ENCODE measurements at regions not wholly inside any gene's neighbourhood (a gene's known extent, or its start where the extent isn't known, plus 50 kb on each side); places are given as distances from the start of the nearest gene placed in this dataset.

- H3K27ac Mint-ChIP-seq, result no peak overlapping the region
- no peak for TF ChIP-seq CTCF (IDR thresholded peaks at IDR 0.05; ENCODE audit: unreplicated experiment in 3 of 3)
- H3K9me3 Mint-ChIP-seq, result no peaks in the 10 kb centered on the region
- H3K4me3 Mint-ChIP-seq, result no peak overlapping the region
- peaks cover 17% of the 10 kb centered on the region for H3K4me1 Mint-ChIP-seq
- peaks cover 10% of the 10 kb centered on the region for H3K27me3 Mint-ChIP-seq (ENCODE audit: low read depth)
- no peaks in the 10 kb centered on the region for H3K36me3 Mint-ChIP-seq (ENCODE audit: low read depth)
These were observed 70.8 kb upstream of the FOXC1 start for GRCh38 chr6:1538810-1539478.

GRCh38 chr6:1540864-1541521, 68.7 kb upstream of the FOXC1 start:
- Mint-ChIP-seq H3K4me1 (peaks cover 17% of the 10 kb centered on the region), H3K4me3 (no peak overlapping the region), H3K27ac (no peak overlapping the region), H3K36me3 (ENCODE audit: low read depth) (no peaks in the 10 kb centered on the region), H3K9me3 (peaks cover 3% of the 10 kb centered on the region), H3K27me3 (ENCODE audit: low read depth) (peaks cover 11% of the 10 kb centered on the region)
- no peak for TF ChIP-seq CTCF (IDR thresholded peaks at IDR 0.05; ENCODE audit: unreplicated experiment in 3 of 3)

GRCh38 chr6:1542335-1542734, 67.4 kb upstream of the FOXC1 start:
- no peak overlapping the region for H3K27ac Mint-ChIP-seq
- H3K4me3 Mint-ChIP-seq, result no peak overlapping the region
- TF ChIP-seq CTCF (IDR thresholded peaks at IDR 0.05; ENCODE audit: unreplicated experiment in 3 of 3), result no peak
- H3K4me1 Mint-ChIP-seq, result peaks cover 17% of the 10 kb centered on the region
- H3K27me3 Mint-ChIP-seq (ENCODE audit: low read depth), result peaks cover 11% of the 10 kb centered on the region
- H3K36me3 Mint-ChIP-seq (ENCODE audit: low read depth), result no peaks in the 10 kb centered on the region
- H3K9me3 Mint-ChIP-seq, result peaks cover 3% of the 10 kb centered on the region

GRCh38 chr6:1542764-1543163, 67.0 kb upstream of the FOXC1 start:
- Mint-ChIP-seq H3K4me3 (no peak overlapping the region), H3K36me3 (ENCODE audit: low read depth) (no peaks in the 10 kb centered on the region), H3K9me3 (peaks cover 3% of the 10 kb centered on the region), H3K27me3 (ENCODE audit: low read depth) (peaks cover 12% of the 10 kb centered on the region), H3K4me1 (peaks cover 17% of the 10 kb centered on the region), H3K27ac (no peak overlapping the region)
- no peak for TF ChIP-seq CTCF (IDR thresholded peaks at IDR 0.05; ENCODE audit: unreplicated experiment in 3 of 3)

GRCh38 chr6:1544000-1544399, 65.7 kb upstream of the FOXC1 start:
- peaks cover 18% of the 10 kb centered on the region for H3K27me3 Mint-ChIP-seq (ENCODE audit: low read depth)
- no peak overlapping the region for H3K4me3 Mint-ChIP-seq
- no peak for TF ChIP-seq CTCF (IDR thresholded peaks at IDR 0.05; ENCODE audit: unreplicated experiment in 3 of 3)
- H3K4me1 Mint-ChIP-seq, result peaks cover 7% of the 10 kb centered on the region
- H3K36me3 Mint-ChIP-seq (ENCODE audit: low read depth), result no peaks in the 10 kb centered on the region
- peaks cover 3% of the 10 kb centered on the region for H3K9me3 Mint-ChIP-seq
- no peak overlapping the region for H3K27ac Mint-ChIP-seq

GRCh38 chr6:1544603-1545002, 65.1 kb upstream of the FOXC1 start:
- H3K36me3 Mint-ChIP-seq (ENCODE audit: low read depth), result no peaks in the 10 kb centered on the region
- H3K27ac Mint-ChIP-seq, result no peak overlapping the region
- H3K4me3 Mint-ChIP-seq, result no peak overlapping the region
- H3K27me3 Mint-ChIP-seq (ENCODE audit: low read depth), result peaks cover 18% of the 10 kb centered on the region
- peaks cover 3% of the 10 kb centered on the region for H3K9me3 Mint-ChIP-seq
- TF ChIP-seq CTCF (IDR thresholded peaks at IDR 0.05; ENCODE audit: unreplicated experiment in 3 of 3), result no peak
- peaks cover 7% of the 10 kb centered on the region for H3K4me1 Mint-ChIP-seq

Data from nephron (organoid).